ENCODE measurements at regions not wholly inside any gene's neighbourhood (a gene's known extent, or its start where the extent isn't known, plus 50 kb on each side); places are given as distances from the start of the nearest gene placed in this dataset.
A peak's percentile ranks its signal among the peaks of the same experiment; 100 is the strongest.
"Not testable (repeated sequence)": the region's sequence is repeated elsewhere in the genome, so short reads cannot be mapped to it uniquely, and the experiment has no call there.

- Histone ChIP-seq H3K4me3 (ENCODE audit: low read length) (no peak overlapping the region), H3K27me3 (ENCODE audit: insufficient read depth, low read length, poor library complexity, severe bottlenecking) (no peaks in the 10 kb centered on the region), H3K27ac (ENCODE audit: low read depth, low read length) (no peak overlapping the region), H3K4me1 (ENCODE audit: insufficient read depth, low read length) (no peaks in the 10 kb centered on the region), H3K36me3 (ENCODE audit: insufficient read depth, low read length) (no peaks in the 10 kb centered on the region), H3K9me3 (ENCODE audit: low read length) (no peaks in the 10 kb centered on the region)
- POLR2A ChIA-PET: no interaction called here
- Mint-ChIP-seq H3K27me3 (peaks cover 6 to 11% of the 10 kb centered on the region in 2 donors), H3K4me1 (no peaks in the 10 kb centered on the region), H3K9me3 (peaks cover 0 to 3% (median 0%) of the 10 kb centered on the region in 5 donors), H3K4me3 (no peak overlapping the region), H3K36me3 (no peaks in the 10 kb centered on the region), H3K27ac (no peak overlapping the region)
- DNase-seq: no peak
- CTCF ChIA-PET: no interaction called here
Measured at GRCh38 chr2:182595650-182596049, 120.4 kb upstream of the DNAJC10 start.

DNA sequence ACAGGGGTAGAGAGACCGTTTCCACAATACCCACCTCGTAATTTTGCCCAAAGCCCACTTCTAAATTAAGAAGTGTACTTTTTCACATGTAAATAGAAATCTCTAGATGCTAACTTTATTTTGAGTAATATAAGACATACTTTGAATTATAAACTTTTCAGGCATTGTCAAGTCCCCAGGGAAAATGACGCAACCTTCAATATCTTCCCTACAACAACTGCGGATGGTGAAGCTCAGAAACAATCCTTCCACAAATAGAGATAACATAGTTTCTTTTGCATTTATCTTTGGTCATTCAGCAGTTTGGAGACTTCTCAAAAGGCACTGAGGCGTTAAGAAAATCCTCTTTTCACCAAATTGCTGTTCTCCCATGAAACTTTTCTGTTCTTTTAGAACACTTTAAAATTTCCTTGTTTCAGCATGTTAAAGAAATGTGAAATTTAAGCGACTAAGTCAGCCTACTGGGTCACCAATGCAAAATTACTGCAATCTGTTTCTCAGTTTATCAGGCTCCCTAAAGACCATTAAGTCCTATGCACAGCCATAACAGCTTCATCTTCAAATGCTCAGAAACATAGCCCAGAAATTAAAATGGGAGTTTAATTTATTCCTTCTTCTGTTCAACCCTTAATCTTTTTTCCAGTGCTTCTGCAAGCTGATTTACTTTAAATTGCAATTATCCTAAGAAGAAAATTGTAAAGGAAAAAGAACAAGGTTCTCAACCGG, 118.3 kb upstream of the DNAJC10 start:
- Histone ChIP-seq H3K36me3 (ENCODE audit: insufficient read depth, low read length) (no peaks in the 10 kb centered on the region), H3K27ac (ENCODE audit: low read depth, low read length) (no peak overlapping the region), H3K27me3 (ENCODE audit: insufficient read depth, low read length, poor library complexity, severe bottlenecking) (no peaks in the 10 kb centered on the region), H3K9me3 (ENCODE audit: low read length) (no peaks in the 10 kb centered on the region), H3K4me1 (ENCODE audit: insufficient read depth, low read length) (no peaks in the 10 kb centered on the region), H3K4me3 (ENCODE audit: low read length) (no peak overlapping the region)
- DNase-seq: no peak
- Mint-ChIP-seq H3K36me3 (no peaks in the 10 kb centered on the region), H3K4me3 (no peak overlapping the region), H3K9me3 (peaks cover 0 to 3% (median 0%) of the 10 kb centered on the region in 5 donors), H3K27me3 (peaks cover 5 to 12% of the 10 kb centered on the region in 2 donors), H3K4me1 (no peaks in the 10 kb centered on the region), H3K27ac (peak overlapping the region in 1 of 8 donors; percentile 28)
- ChIA-PET CTCF (no interaction called here), POLR2A (no interaction called here)

DNA sequence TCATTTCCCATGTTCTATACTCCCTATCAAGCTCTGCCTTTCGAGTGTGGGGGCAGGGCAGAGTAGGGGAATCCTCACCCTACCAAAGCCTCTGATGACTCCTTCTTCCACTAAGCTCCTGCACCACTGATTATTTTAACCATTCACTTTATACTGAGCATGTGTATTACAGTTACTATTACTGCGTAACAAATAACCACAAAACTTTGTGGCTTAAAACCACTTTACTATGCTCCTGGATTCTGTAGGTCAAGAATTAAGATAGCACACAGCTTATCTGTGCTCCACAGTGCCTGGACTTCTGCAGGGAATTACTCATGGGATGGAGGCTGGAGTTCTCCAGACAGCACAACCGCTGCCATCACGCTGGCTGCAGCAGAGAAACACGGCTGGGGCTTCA, 117.4 kb upstream of the DNAJC10 start:
- Mint-ChIP-seq H3K4me3 (no peak overlapping the region), H3K27ac (no peak overlapping the region), H3K27me3 (peaks cover 5 to 16% of the 10 kb centered on the region in 2 donors), H3K36me3 (no peaks in the 10 kb centered on the region), H3K9me3 (peaks cover 0 to 3% (median 0%) of the 10 kb centered on the region in 5 donors), H3K4me1 (no peaks in the 10 kb centered on the region)
- H3K27ac ChIP-seq (ENCODE audit: low read depth, low read length): no peak overlapping the region
- ChIA-PET POLR2A (no interaction called here), CTCF (no interaction called here)
- no peaks in the 10 kb centered on the region for H3K36me3 ChIP-seq (ENCODE audit: insufficient read depth, low read length)
- H3K27me3 ChIP-seq (ENCODE audit: insufficient read depth, low read length, poor library complexity, severe bottlenecking): no peaks in the 10 kb centered on the region
- H3K9me3 ChIP-seq (ENCODE audit: low read length): no peaks in the 10 kb centered on the region
- no peak overlapping the region for H3K4me3 ChIP-seq (ENCODE audit: low read length)
- no peak for DNase-seq
- H3K4me1 ChIP-seq (ENCODE audit: insufficient read depth, low read length): no peaks in the 10 kb centered on the region

GRCh38 chr2:182605166-182605565, 110.9 kb upstream of the DNAJC10 start:
- Mint-ChIP-seq H3K27ac (no peak overlapping the region), H3K9me3 (peaks cover 0 to 3% (median 0%) of the 10 kb centered on the region in 5 donors), H3K36me3 (no peaks in the 10 kb centered on the region), H3K4me3 (no peak overlapping the region), H3K4me1 (no peaks in the 10 kb centered on the region), H3K27me3 (peaks cover 3 to 16% of the 10 kb centered on the region in 2 donors)
- no peak overlapping the region for H3K27ac ChIP-seq (ENCODE audit: low read depth, low read length)
- POLR2A ChIA-PET: no interaction called here
- H3K27me3 ChIP-seq (ENCODE audit: insufficient read depth, low read length, poor library complexity, severe bottlenecking): no peaks in the 10 kb centered on the region
- H3K9me3 ChIP-seq (ENCODE audit: low read length): no peaks in the 10 kb centered on the region
- CTCF ChIA-PET: no interaction called here
- no peak overlapping the region for H3K4me3 ChIP-seq (ENCODE audit: low read length)
- no peaks in the 10 kb centered on the region for H3K4me1 ChIP-seq (ENCODE audit: insufficient read depth, low read length)
- DNase-seq: no peak
- no peaks in the 10 kb centered on the region for H3K36me3 ChIP-seq (ENCODE audit: insufficient read depth, low read length)

GRCh38 chr2:182606728-182607681, 109.1 kb upstream of the DNAJC10 start:
- H3K27me3 ChIP-seq (ENCODE audit: insufficient read depth, low read length, poor library complexity, severe bottlenecking): no peaks in the 10 kb centered on the region
- no peak overlapping the region for H3K4me3 Mint-ChIP-seq

GRCh38 chr2:182608181-182608845, 107.7 kb upstream of the DNAJC10 start:
- CTCF ChIA-PET: no interaction called here

More at GRCh38 chr2:182606728-182607681, 109.1 kb upstream of the DNAJC10 start:
- Mint-ChIP-seq H3K4me1 (no peaks in the 10 kb centered on the region), H3K36me3 (no peaks in the 10 kb centered on the region), H3K27ac (no peak overlapping the region), H3K27me3 (peaks cover 0 to 16% of the 10 kb centered on the region in 2 donors), H3K9me3 (peaks cover 0 to 3% (median 0%) of the 10 kb centered on the region in 5 donors)
- no peaks in the 10 kb centered on the region for H3K4me1 ChIP-seq (ENCODE audit: insufficient read depth, low read length)
- H3K36me3 ChIP-seq (ENCODE audit: insufficient read depth, low read length): no peaks in the 10 kb centered on the region
- POLR2A ChIA-PET: no interaction called here
- no peak overlapping the region for H3K27ac ChIP-seq (ENCODE audit: low read depth, low read length)
- H3K4me3 ChIP-seq (ENCODE audit: low read length): no peak overlapping the region
- CTCF ChIA-PET: no interaction called here
- H3K9me3 ChIP-seq (ENCODE audit: low read length): no peaks in the 10 kb centered on the region
- no peak for DNase-seq

DNA sequence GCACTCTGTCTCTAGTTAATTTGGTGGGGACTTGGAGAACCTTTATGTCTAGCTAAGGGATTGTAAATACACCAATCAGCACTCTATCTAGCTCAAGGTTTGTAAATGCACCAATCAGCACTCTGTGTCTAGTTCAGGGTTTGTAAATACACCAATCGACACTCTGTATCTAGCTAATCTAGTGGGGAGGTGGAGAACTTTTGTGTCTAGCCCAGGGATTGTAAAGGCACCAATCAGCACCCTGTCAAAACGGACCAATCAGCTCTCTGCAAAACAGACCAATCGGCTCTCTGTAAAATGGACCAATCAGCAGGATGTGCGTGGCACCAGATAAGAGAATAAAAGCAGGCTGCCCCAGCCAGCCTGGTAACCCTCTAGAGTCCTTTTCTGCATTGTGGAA, 107.1 kb upstream of the DNAJC10 start:
- H3K27me3 Mint-ChIP-seq: peaks cover 0 to 11% of the 10 kb centered on the region in 2 donors
- H3K4me1 ChIP-seq (ENCODE audit: insufficient read depth, low read length); H3K36me3 ChIP-seq (ENCODE audit: insufficient read depth, low read length); POLR2A ChIA-PET; H3K9me3 Mint-ChIP-seq; CTCF ChIA-PET; H3K4me3 ChIP-seq (ENCODE audit: low read length); H3K27ac ChIP-seq (ENCODE audit: low read depth, low read length); H3K4me3 Mint-ChIP-seq; H3K27me3 ChIP-seq (ENCODE audit: insufficient read depth, low read length, poor library complexity, severe bottlenecking); H3K27ac Mint-ChIP-seq; H3K9me3 ChIP-seq (ENCODE audit: low read length); H3K36me3 Mint-ChIP-seq; DNase-seq; H3K4me1 Mint-ChIP-seq: not testable (repeated sequence)

More at GRCh38 chr2:182608181-182608845, 107.7 kb upstream of the DNAJC10 start:
- Histone ChIP-seq H3K9me3 (ENCODE audit: low read length) (no peaks in the 10 kb centered on the region), H3K36me3 (ENCODE audit: insufficient read depth, low read length) (no peaks in the 10 kb centered on the region), H3K4me1 (ENCODE audit: insufficient read depth, low read length) (no peaks in the 10 kb centered on the region), H3K27me3 (ENCODE audit: insufficient read depth, low read length, poor library complexity, severe bottlenecking) (no peaks in the 10 kb centered on the region), H3K4me3 (ENCODE audit: low read length) (no peak overlapping the region), H3K27ac (ENCODE audit: low read depth, low read length) (no peak overlapping the region)
- Mint-ChIP-seq H3K36me3 (no peaks in the 10 kb centered on the region), H3K27ac (no peak overlapping the region), H3K27me3 (peaks cover 0 to 11% of the 10 kb centered on the region in 2 donors), H3K9me3 (peaks cover 0 to 3% (median 0%) of the 10 kb centered on the region in 5 donors), H3K4me1 (no peaks in the 10 kb centered on the region), H3K4me3 (no peak overlapping the region)
- POLR2A ChIA-PET: no interaction called here
- DNase-seq: no peak

- CTCF ChIA-PET: no interaction called here
- no peaks in the 10 kb centered on the region for H3K9me3 ChIP-seq (ENCODE audit: low read length)
- no peaks in the 10 kb centered on the region for H3K4me1 ChIP-seq (ENCODE audit: insufficient read depth, low read length)
- Mint-ChIP-seq H3K4me1 (no peaks in the 10 kb centered on the region), H3K27ac (no peak overlapping the region), H3K36me3 (no peaks in the 10 kb centered on the region), H3K4me3 (no peak overlapping the region), H3K27me3 (peaks cover 0 to 11% of the 10 kb centered on the region in 2 donors), H3K9me3 (peaks cover 0 to 3% (median 0%) of the 10 kb centered on the region in 5 donors)
- no peaks in the 10 kb centered on the region for H3K36me3 ChIP-seq (ENCODE audit: insufficient read depth, low read length)
- H3K27ac ChIP-seq (ENCODE audit: low read depth, low read length): no peak overlapping the region
- DNase-seq: no peak
- POLR2A ChIA-PET: no interaction called here
- H3K4me3 ChIP-seq (ENCODE audit: low read length): no peak overlapping the region
- no peaks in the 10 kb centered on the region for H3K27me3 ChIP-seq (ENCODE audit: insufficient read depth, low read length, poor library complexity, severe bottlenecking)
Measured at GRCh38 chr2:182610231-182610630, 105.8 kb upstream of the DNAJC10 start.

Measured in CD8-positive, alpha-beta memory T cell (primary cell).